ENCODE measurements at regions not wholly inside any gene's neighbourhood (a gene's known extent, or its start where the extent isn't known, plus 50 kb on each side); places are given as distances from the start of the nearest gene placed in this dataset.

DNA sequence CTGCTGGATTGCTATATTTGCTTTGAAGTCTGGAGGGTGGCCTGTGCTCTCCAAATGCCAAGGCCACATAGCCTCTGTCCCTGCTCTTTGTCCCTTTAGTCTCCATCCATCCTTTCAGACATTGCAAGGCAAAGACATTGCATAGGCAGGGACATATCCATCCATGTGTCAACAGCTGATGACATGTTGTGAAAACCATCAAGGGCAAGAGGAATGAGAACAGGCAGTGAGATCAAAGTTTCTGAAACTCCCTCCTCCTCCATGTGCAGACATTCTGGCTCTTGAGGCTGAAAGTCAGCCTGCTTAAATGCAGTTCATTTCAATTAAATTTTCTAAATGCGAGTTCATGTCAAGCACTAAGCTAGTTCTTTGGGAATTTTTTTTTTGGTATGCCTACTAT is 135.2 kb upstream of the CTNNB1 start:
- Histone ChIP-seq H3K18ac (ENCODE audit: low read length) (no peak overlapping the region), H3K36me3 (ENCODE audit: control insufficient read depth in 1 of 2, insufficient read depth in 2 of 2, low read length in 2 of 2) (no peaks in the 10 kb centered on the region), H2AFZ (ENCODE audit: insufficient read depth, low read length, poor library complexity) (no peak overlapping the region), H3K4me2 (ENCODE audit: low read length) (no peak overlapping the region), H2AK5ac (ENCODE audit: low read length) (no peak overlapping the region), H3K9ac (ENCODE audit: low read length) (no peak overlapping the region), H3K14ac (ENCODE audit: low read length) (no peak overlapping the region), H3K9me3 (ENCODE audit: insufficient read depth, low read depth, low read length) (peaks cover 2% of the 10 kb centered on the region), H3K4ac (ENCODE audit: low read depth, low read length) (no peak overlapping the region), H2BK120ac (ENCODE audit: insufficient read depth, low read length, poor library complexity) (no peak overlapping the region), H4K91ac (ENCODE audit: low read depth, low read length) (no peak overlapping the region), H3K79me1 (ENCODE audit: low read length) (no peaks in the 10 kb centered on the region), H3K4me3 (ENCODE audit: low read depth, low read length) (no peak overlapping the region), H2BK12ac (ENCODE audit: low read length) (no peak overlapping the region), H3K4me1 (ENCODE audit: control insufficient read depth in 1 of 2, insufficient read depth in 2 of 2, low read length in 2 of 2) (no peaks in the 10 kb centered on the region), H3K27ac (ENCODE audit: low read depth, low read length) (no peak overlapping the region), H4K8ac (ENCODE audit: low read depth, low read length) (no peak overlapping the region), H3K27me3 (ENCODE audit: insufficient read depth, low read length) (no peaks in the 10 kb centered on the region), H3K23ac (ENCODE audit: low read length) (peak overlapping the region; percentile 93), H3K79me2 (ENCODE audit: control insufficient read depth, insufficient read depth, low read length, poor library complexity) (no peaks in the 10 kb centered on the region), H2BK5ac (ENCODE audit: low read depth, low read length, poor library complexity) (no peak overlapping the region), H4K12ac (ENCODE audit: low read depth, low read length) (no peak overlapping the region)
- WGBS (ENCODE audit: extremely low coverage, insufficient coverage, insufficient read length) = no CpG with 5 or more reads among the region's 1 CpG
- DNase-seq = no peak

DNA sequence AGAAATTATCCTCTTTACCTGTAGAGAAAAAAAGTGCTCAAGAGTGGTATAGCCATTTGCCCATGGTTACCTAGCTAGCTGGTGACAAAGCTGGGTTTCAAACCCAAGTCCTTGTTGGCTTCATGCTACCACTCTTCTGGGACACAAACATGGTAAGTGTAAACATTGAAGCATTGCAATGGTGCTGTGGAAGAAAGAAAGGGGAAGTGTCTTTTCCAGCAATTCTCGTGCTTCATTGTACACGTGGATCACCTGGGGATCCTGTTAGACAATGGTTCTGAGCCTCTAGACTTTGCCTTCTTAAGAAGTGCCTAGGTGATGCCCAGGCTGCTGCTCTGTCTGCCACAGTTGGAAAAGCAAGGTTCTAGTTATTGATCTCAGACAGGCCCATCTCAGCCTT is 134.8 kb upstream of the CTNNB1 start:
- Histone ChIP-seq H3K4me1 (ENCODE audit: control insufficient read depth in 1 of 2, insufficient read depth in 2 of 2, low read length in 2 of 2) (no peaks in the 10 kb centered on the region), H3K4ac (ENCODE audit: low read depth, low read length) (no peak overlapping the region), H3K4me3 (ENCODE audit: low read depth, low read length) (no peak overlapping the region), H4K91ac (ENCODE audit: low read depth, low read length) (no peak overlapping the region), H3K23ac (ENCODE audit: low read length) (no peak overlapping the region), H3K9ac (ENCODE audit: low read length) (no peak overlapping the region), H3K18ac (ENCODE audit: low read length) (no peak overlapping the region), H3K4me2 (ENCODE audit: low read length) (no peak overlapping the region), H3K27ac (ENCODE audit: low read depth, low read length) (no peak overlapping the region), H3K79me1 (ENCODE audit: low read length) (no peaks in the 10 kb centered on the region), H2AK5ac (ENCODE audit: low read length) (no peak overlapping the region), H3K9me3 (ENCODE audit: insufficient read depth, low read depth, low read length) (peaks cover 2% of the 10 kb centered on the region), H2BK120ac (ENCODE audit: insufficient read depth, low read length, poor library complexity) (no peak overlapping the region), H2BK12ac (ENCODE audit: low read length) (no peak overlapping the region), H4K12ac (ENCODE audit: low read depth, low read length) (no peak overlapping the region), H3K27me3 (ENCODE audit: insufficient read depth, low read length) (no peaks in the 10 kb centered on the region), H2BK5ac (ENCODE audit: low read depth, low read length, poor library complexity) (no peak overlapping the region), H4K8ac (ENCODE audit: low read depth, low read length) (no peak overlapping the region), H3K14ac (ENCODE audit: low read length) (no peak overlapping the region), H2AFZ (ENCODE audit: insufficient read depth, low read length, poor library complexity) (no peak overlapping the region), H3K79me2 (ENCODE audit: control insufficient read depth, insufficient read depth, low read length, poor library complexity) (no peaks in the 10 kb centered on the region), H3K36me3 (ENCODE audit: control insufficient read depth in 1 of 2, insufficient read depth in 2 of 2, low read length in 2 of 2) (no peaks in the 10 kb centered on the region)
- WGBS (ENCODE audit: extremely low coverage, insufficient coverage, insufficient read length) = no CpG with 5 or more reads among the region's 2 CpGs
- DNase-seq = no peak

- Histone ChIP-seq H4K8ac (ENCODE audit: low read depth, low read length) (no peak overlapping the region), H3K79me1 (ENCODE audit: low read length) (no peaks in the 10 kb centered on the region), H2AFZ (ENCODE audit: insufficient read depth, low read length, poor library complexity) (no peak overlapping the region), H3K18ac (ENCODE audit: low read length) (no peak overlapping the region), H3K79me2 (ENCODE audit: control insufficient read depth, insufficient read depth, low read length, poor library complexity) (no peaks in the 10 kb centered on the region), H3K9ac (ENCODE audit: low read length) (no peak overlapping the region), H4K91ac (ENCODE audit: low read depth, low read length) (no peak overlapping the region), H3K36me3 (ENCODE audit: control insufficient read depth in 1 of 2, insufficient read depth in 2 of 2, low read length in 2 of 2) (no peaks in the 10 kb centered on the region), H2BK120ac (ENCODE audit: insufficient read depth, low read length, poor library complexity) (no peak overlapping the region), H3K27me3 (ENCODE audit: insufficient read depth, low read length) (no peaks in the 10 kb centered on the region), H3K4me3 (ENCODE audit: low read depth, low read length) (no peak overlapping the region), H3K9me3 (ENCODE audit: insufficient read depth, low read depth, low read length) (peaks cover 2% of the 10 kb centered on the region), H3K23ac (ENCODE audit: low read length) (no peak overlapping the region), H2BK12ac (ENCODE audit: low read length) (no peak overlapping the region), H4K12ac (ENCODE audit: low read depth, low read length) (no peak overlapping the region), H3K4me1 (ENCODE audit: control insufficient read depth in 1 of 2, insufficient read depth in 2 of 2, low read length in 2 of 2) (no peaks in the 10 kb centered on the region), H2BK5ac (ENCODE audit: low read depth, low read length, poor library complexity) (no peak overlapping the region), H3K4ac (ENCODE audit: low read depth, low read length) (no peak overlapping the region), H3K27ac (ENCODE audit: low read depth, low read length) (no peak overlapping the region), H3K4me2 (ENCODE audit: low read length) (no peak overlapping the region), H2AK5ac (ENCODE audit: low read length) (no peak overlapping the region), H3K14ac (ENCODE audit: low read length) (no peak overlapping the region)
- WGBS (ENCODE audit: extremely low coverage, insufficient coverage, insufficient read length) = no CpG with 5 or more reads among the region's 2 CpGs
- DNase-seq = no peak
Measured at GRCh38 chr3:41065340-41065739, 134.0 kb upstream of the CTNNB1 start.

- Histone ChIP-seq H3K4me3 (ENCODE audit: low read depth, low read length) (no peak overlapping the region), H3K4me1 (ENCODE audit: control insufficient read depth in 1 of 2, insufficient read depth in 2 of 2, low read length in 2 of 2) (peaks cover 11 to 13% of the 10 kb centered on the region in 2 experiments), H3K27me3 (ENCODE audit: insufficient read depth, low read length) (no peaks in the 10 kb centered on the region), H3K9ac (ENCODE audit: low read length) (no peak overlapping the region), H3K36me3 (ENCODE audit: control insufficient read depth in 1 of 2, insufficient read depth in 2 of 2, low read length in 2 of 2) (no peaks in the 10 kb centered on the region), H3K9me3 (ENCODE audit: insufficient read depth, low read depth, low read length) (no peaks in the 10 kb centered on the region), H3K14ac (ENCODE audit: low read length) (no peak overlapping the region), H2BK120ac (ENCODE audit: insufficient read depth, low read length, poor library complexity) (no peak overlapping the region), H4K91ac (ENCODE audit: low read depth, low read length) (no peak overlapping the region), H3K79me1 (ENCODE audit: low read length) (peaks cover 6% of the 10 kb centered on the region), H3K4ac (ENCODE audit: low read depth, low read length) (no peak overlapping the region), H2AFZ (ENCODE audit: insufficient read depth, low read length, poor library complexity) (no peak overlapping the region), H2BK5ac (ENCODE audit: low read depth, low read length, poor library complexity) (no peak overlapping the region), H2AK5ac (ENCODE audit: low read length) (no peak overlapping the region), H2BK12ac (ENCODE audit: low read length) (no peak overlapping the region), H4K12ac (ENCODE audit: low read depth, low read length) (no peak overlapping the region), H3K23ac (ENCODE audit: low read length) (no peak overlapping the region), H3K27ac (ENCODE audit: low read depth, low read length) (no peak overlapping the region), H4K8ac (ENCODE audit: low read depth, low read length) (no peak overlapping the region), H3K79me2 (ENCODE audit: control insufficient read depth, insufficient read depth, low read length, poor library complexity) (peaks cover 2% of the 10 kb centered on the region), H3K18ac (ENCODE audit: low read length) (no peak overlapping the region), H3K4me2 (ENCODE audit: low read length) (no peak overlapping the region)
- no peak for DNase-seq
- no CpG with 5 or more reads among the region's 5 CpGs for WGBS (ENCODE audit: extremely low coverage, insufficient coverage, insufficient read length)
Measured at GRCh38 chr3:41073190-41073589, 126.1 kb upstream of the CTNNB1 start.

Data from trophoblast cell (in vitro differentiated cells and primary cell).